ENCODE measurements at regions not wholly inside any gene's neighbourhood (a gene's known extent, or its start where the extent isn't known, plus 50 kb on each side); places are given as distances from the start of the nearest gene placed in this dataset.

GRCh38 chr2:83305758-83306378, 1153.2 kb downstream of the SUCLG1 start:
- TF ChIP-seq EZH2phosphoT487 (IDR thresholded peaks at IDR 0.05; ENCODE audit: borderline replicate concordance, low read length) (no peak), CTCF (IDR thresholded peaks at IDR 0.05; ENCODE audit: low read depth, low read length, poor library complexity, severe bottlenecking) (no peak)
- H3K27ac ChIP-seq (ENCODE audit: low read depth, low read length) = no peak overlapping the region

GRCh38 chr2:83291083-83291482, 1168.0 kb downstream of the SUCLG1 start:
- no peaks in the 10 kb centered on the region; the same call in 1 of the 2 replicates for H3K9me3 ChIP-seq (ENCODE audit: control insufficient read depth, insufficient read depth, low read length)
- H3K4me1 ChIP-seq (ENCODE audit: control insufficient read depth, low read length) = no peaks in the 10 kb centered on the region
- H3K4me2 ChIP-seq (ENCODE audit: low read length) = no peak overlapping the region
- no peaks in the 10 kb centered on the region for H3K27me3 ChIP-seq (ENCODE audit: control insufficient read depth, low read length)
- no peak overlapping the region for H3K27ac ChIP-seq (ENCODE audit: low read depth, low read length)
- H3K9me2 ChIP-seq (replicated peaks; ENCODE audit: control insufficient read depth, low read length) = no peaks in the 10 kb centered on the region
- H3F3A ChIP-seq (ENCODE audit: control insufficient read depth, insufficient read depth) = no peaks in the 10 kb centered on the region
- H3K36me3 ChIP-seq (ENCODE audit: control insufficient read depth, low read length) = no peaks in the 10 kb centered on the region
- no peaks in the 10 kb centered on the region for H3K79me2 ChIP-seq (ENCODE audit: control insufficient read depth, low read length)
- H3K4me3 ChIP-seq (ENCODE audit: low read length) = no peak overlapping the region
- TF ChIP-seq EZH2phosphoT487 (IDR thresholded peaks at IDR 0.05; ENCODE audit: borderline replicate concordance, low read length) (no peak), CTCF (IDR thresholded peaks at IDR 0.05; ENCODE audit: low read depth, low read length, poor library complexity, severe bottlenecking) (no peak)
- no peaks in the 10 kb centered on the region for H4K20me1 ChIP-seq (ENCODE audit: control insufficient read depth, insufficient read depth, low read depth, low read length)

More at GRCh38 chr2:83305758-83306378, 1153.2 kb downstream of the SUCLG1 start:
- Histone ChIP-seq H3K9me2 (replicated peaks; ENCODE audit: control insufficient read depth, low read length) (no peaks in the 10 kb centered on the region), H3K4me2 (ENCODE audit: low read length) (no peak overlapping the region), H3K9me3 (ENCODE audit: control insufficient read depth, insufficient read depth, low read length) (no peaks in the 10 kb centered on the region), H3F3A (ENCODE audit: control insufficient read depth, insufficient read depth) (no peaks in the 10 kb centered on the region), H3K4me1 (ENCODE audit: control insufficient read depth, low read length) (no peaks in the 10 kb centered on the region), H3K36me3 (ENCODE audit: control insufficient read depth, low read length) (no peaks in the 10 kb centered on the region), H3K27me3 (ENCODE audit: control insufficient read depth, low read length) (no peaks in the 10 kb centered on the region), H3K4me3 (ENCODE audit: low read length) (no peak overlapping the region), H4K20me1 (ENCODE audit: control insufficient read depth, insufficient read depth, low read depth, low read length) (no peaks in the 10 kb centered on the region), H3K79me2 (ENCODE audit: control insufficient read depth, low read length) (no peaks in the 10 kb centered on the region)

GRCh38 chr2:83282841-83283240, 1176.2 kb downstream of the SUCLG1 start:
- Histone ChIP-seq H3K27ac (ENCODE audit: low read depth, low read length) (no peak overlapping the region), H3K9me3 (ENCODE audit: control insufficient read depth, insufficient read depth, low read length) (no peaks in the 10 kb centered on the region), H3K79me2 (ENCODE audit: control insufficient read depth, low read length) (no peaks in the 10 kb centered on the region), H3K9me2 (replicated peaks; ENCODE audit: control insufficient read depth, low read length) (no peaks in the 10 kb centered on the region), H3K4me3 (ENCODE audit: low read length) (no peak overlapping the region), H3K27me3 (ENCODE audit: control insufficient read depth, low read length) (no peaks in the 10 kb centered on the region), H3K4me2 (ENCODE audit: low read length) (no peak overlapping the region), H3K36me3 (ENCODE audit: control insufficient read depth, low read length) (no peaks in the 10 kb centered on the region), H3K4me1 (ENCODE audit: control insufficient read depth, low read length) (no peaks in the 10 kb centered on the region), H4K20me1 (ENCODE audit: control insufficient read depth, insufficient read depth, low read depth, low read length) (no peaks in the 10 kb centered on the region), H3F3A (ENCODE audit: control insufficient read depth, insufficient read depth) (no peaks in the 10 kb centered on the region)
- TF ChIP-seq EZH2phosphoT487 (IDR thresholded peaks at IDR 0.05; ENCODE audit: borderline replicate concordance, low read length) (no peak), CTCF (IDR thresholded peaks at IDR 0.05; ENCODE audit: low read depth, low read length, poor library complexity, severe bottlenecking) (no peak)

Measured in DOHH2 (cell line).